GM23338 (cell line): ENCODE measurements at regions not wholly inside any gene's neighbourhood (a gene's known extent, or its start where the extent isn't known, plus 50 kb on each side); places are given as distances from the start of the nearest gene placed in this dataset.

Source experiments
- ATAC-seq: fragments of 200-7000 bp; cut with Tn5 transposase; 3 replicates; pipeline ENCODE4 v1.9.1; 2020
- DNase-seq: peaks from one replicate; pipeline ENCODE4 v3.0.0-alpha.2; 2015; ENCODE audit warnings: low spot score
- H2AFZ ChIP-seq: fragments of 200-600 bp; sonication (generic); 2 replicates; pipeline ENCODE4 v1.8.0; 2016; ENCODE audit warnings: antibody characterized with exemption, mild to moderate bottlenecking, moderate library complexity
- H3F3A ChIP-seq: fragments of 200-600 bp; sonication (generic); replicated peaks from 2 replicates; pipeline ENCODE4 v1.8.0; 2017; ENCODE audit warnings: antibody characterized with exemption, mixed run types, low read depth
- H3K27ac ChIP-seq: fragments of 200-600 bp; sonication (generic); 2 replicates; pipeline ENCODE4 v1.6.1; 2016; ENCODE audit warnings: low read depth
- H3K27me3 ChIP-seq: fragments of 200-600 bp; sonication (generic); 2 replicates; pipeline ENCODE4 v1.8.0; 2016; ENCODE audit warnings: mild to moderate bottlenecking, mixed run types, moderate library complexity; ENCODE audit not compliant: insufficient read depth
- H3K36me3 ChIP-seq: fragments of 200-600 bp; sonication (generic); 2 replicates; pipeline ENCODE4 v1.8.0; 2016; ENCODE audit warnings: mild to moderate bottlenecking; ENCODE audit not compliant: insufficient read depth
- H3K4me1 ChIP-seq: fragments of 200-600 bp; sonication (generic); 2 replicates; pipeline ENCODE4 v1.8.0; 2016; ENCODE audit warnings: mild to moderate bottlenecking, moderate library complexity; ENCODE audit not compliant: insufficient read depth
- H3K4me2 ChIP-seq: fragments of 200-600 bp; sonication (generic); 2 replicates; pipeline ENCODE4 v1.7.1; 2017; ENCODE audit warnings: mixed run types
- H3K4me3 ChIP-seq: fragments of 200-600 bp; sonication (generic); 2 replicates; pipeline ENCODE4 v1.6.1; 2016; ENCODE audit warnings: mixed run types
- H3K79me2 ChIP-seq: fragments of 200-600 bp; sonication (generic); replicated peaks from 2 replicates; pipeline ENCODE4 v1.8.0; 2017; ENCODE audit warnings: mild to moderate bottlenecking; ENCODE audit not compliant: insufficient read depth
- H3K9me2 ChIP-seq: fragments of 200-600 bp; sonication (generic); 2 replicates; pipeline ENCODE4 v1.8.0; 2017; ENCODE audit not compliant: insufficient read depth
- H4K20me1 ChIP-seq: fragments of 200-600 bp; sonication (generic); replicated peaks from 2 replicates; pipeline ENCODE4 v1.8.0; 2017; ENCODE audit warnings: mild to moderate bottlenecking; ENCODE audit not compliant: insufficient read depth
- H3K27ac Mint-ChIP-seq: 2 replicates; pipeline ENCODE4 v1.8.0; 2020; ENCODE audit warnings: inconsistent platforms, mild to moderate bottlenecking, moderate library complexity, mixed read lengths
- H3K27me3 Mint-ChIP-seq: 3 replicates; pipeline ENCODE4 v1.8.0; 2022; ENCODE audit warnings: low read depth, mild to moderate bottlenecking, moderate library complexity, mixed read lengths, inconsistent platforms; ENCODE audit not compliant: insufficient read depth, poor library complexity
- H3K36me3 Mint-ChIP-seq: 3 replicates; pipeline ENCODE4 v1.8.0; 2021; ENCODE audit warnings: low read depth, mild to moderate bottlenecking, inconsistent platforms, moderate library complexity, mixed read lengths
- H3K4me1 Mint-ChIP-seq: 3 replicates; pipeline ENCODE4 v1.8.0; 2020; ENCODE audit warnings: mild to moderate bottlenecking, inconsistent platforms, mixed read lengths
- H3K4me3 Mint-ChIP-seq: 3 replicates; pipeline ENCODE4 v1.8.0; 2021; ENCODE audit warnings: moderate library complexity, mild to moderate bottlenecking, inconsistent platforms, mixed read lengths
- H3K9me3 Mint-ChIP-seq: 3 replicates; pipeline ENCODE4 v1.8.0; 2020; ENCODE audit warnings: moderate library complexity, mild to moderate bottlenecking, inconsistent platforms, mixed read lengths
- CREB1 ChIP-seq: fragments of 250-450 bp; sonication (Bioruptor Pico); IDR thresholded peaks from 2 replicates; pipeline ENCODE4 v1.5.0; 2020; ENCODE audit warnings: low read depth, mild to moderate bottlenecking, moderate library complexity
- CTCF ChIP-seq, 2 experiments: fragments of 200-600 bp in 1 of 2; sonication (generic) in 1 of 2; conservative IDR thresholded peaks; 2 replicates each; pipeline versions ENCODE4 v1.5.1 to v1.6.1; 2016 to 2017; ENCODE audit warnings: antibody characterized with exemption in 2 of 2, low read depth in 2 of 2, mild to moderate bottlenecking in 2 of 2, moderate library complexity in 1 of 2
- EZH2phosphoT487 ChIP-seq: fragments of 200-600 bp; sonication (generic); IDR thresholded peaks from one replicate; pipeline ENCODE4 v1.8.1; 2018; ENCODE audit warnings: antibody characterized with exemption; ENCODE audit not compliant: unreplicated experiment
- JUNB ChIP-seq: IDR thresholded peaks from one replicate; pipeline ENCODE4 v1.6.1; 2016; ENCODE audit warnings: antibody characterized with exemption; ENCODE audit not compliant: unreplicated experiment
- NANOG ChIP-seq: IDR thresholded peaks from 2 replicates; pipeline ENCODE4 v1.6.1; 2016; ENCODE audit warnings: antibody characterized with exemption, borderline replicate concordance
- POLR2AphosphoS5 ChIP-seq: IDR thresholded peaks from 2 replicates; pipeline ENCODE4 v1.6.1; 2016; ENCODE audit warnings: antibody characterized with exemption, low read depth
- REST ChIP-seq: IDR thresholded peaks from one replicate; pipeline ENCODE4 v1.6.1; 2018; ENCODE audit warnings: antibody characterized with exemption; ENCODE audit not compliant: unreplicated experiment
- STAT1 ChIP-seq: IDR thresholded peaks from one replicate; pipeline ENCODE4 v1.6.1; 2016; ENCODE audit warnings: antibody characterized with exemption; ENCODE audit not compliant: unreplicated experiment
- ZNF114 ChIP-seq: fragments of 250-450 bp; sonication (Bioruptor Pico); IDR thresholded peaks from 2 replicates; pipeline ENCODE4 v1.5.0; 2020; ENCODE audit warnings: mild to moderate bottlenecking, moderate library complexity
- TF ChIP-seq, protein P1 (sequence below): fragments of 250-450 bp; sonication (Bioruptor Pico); IDR thresholded peaks from 2 replicates; pipeline ENCODE4 v1.5.0; 2020; ENCODE audit warnings: mild to moderate bottlenecking, moderate library complexity

GRCh38 chr6:25083784-25084507, 148.2 kb upstream of the RIPOR2 start:
- Histone ChIP-seq H3K4me3 (no peak overlapping the region), H3K27me3 (no peaks in the 10 kb centered on the region), H4K20me1 (no peaks in the 10 kb centered on the region), H3F3A (no peaks in the 10 kb centered on the region), H2AFZ (peak overlapping the region; percentile 14; the same call in 1 of the 2 replicates), H3K79me2 (no peaks in the 10 kb centered on the region), H3K4me1 (peaks cover 15% of the 10 kb centered on the region), H3K36me3 (no peaks in the 10 kb centered on the region), H3K4me2 (no peak overlapping the region), H3K9me2 (peaks cover 2% of the 10 kb centered on the region; the same call in 1 of the 2 replicates), H3K27ac (no peak overlapping the region)
- H3K27me3 Mint-ChIP-seq, result no peaks in the 10 kb centered on the region
- H3K9me3 Mint-ChIP-seq, result no peaks in the 10 kb centered on the region
- no peak overlapping the region for H3K27ac Mint-ChIP-seq
- H3K4me1 Mint-ChIP-seq, result peaks cover 12% of the 10 kb centered on the region
- no peak for TF ChIP-seq ZNF114 (CRISPR knock-in tag)
- TF ChIP-seq CTCF (conservative IDR thresholded peaks at IDR 0.05; ENCODE audit: low read depth in 2 of 2), result no peak
- no peak for TF ChIP-seq REST
- TF ChIP-seq, protein P1, sequence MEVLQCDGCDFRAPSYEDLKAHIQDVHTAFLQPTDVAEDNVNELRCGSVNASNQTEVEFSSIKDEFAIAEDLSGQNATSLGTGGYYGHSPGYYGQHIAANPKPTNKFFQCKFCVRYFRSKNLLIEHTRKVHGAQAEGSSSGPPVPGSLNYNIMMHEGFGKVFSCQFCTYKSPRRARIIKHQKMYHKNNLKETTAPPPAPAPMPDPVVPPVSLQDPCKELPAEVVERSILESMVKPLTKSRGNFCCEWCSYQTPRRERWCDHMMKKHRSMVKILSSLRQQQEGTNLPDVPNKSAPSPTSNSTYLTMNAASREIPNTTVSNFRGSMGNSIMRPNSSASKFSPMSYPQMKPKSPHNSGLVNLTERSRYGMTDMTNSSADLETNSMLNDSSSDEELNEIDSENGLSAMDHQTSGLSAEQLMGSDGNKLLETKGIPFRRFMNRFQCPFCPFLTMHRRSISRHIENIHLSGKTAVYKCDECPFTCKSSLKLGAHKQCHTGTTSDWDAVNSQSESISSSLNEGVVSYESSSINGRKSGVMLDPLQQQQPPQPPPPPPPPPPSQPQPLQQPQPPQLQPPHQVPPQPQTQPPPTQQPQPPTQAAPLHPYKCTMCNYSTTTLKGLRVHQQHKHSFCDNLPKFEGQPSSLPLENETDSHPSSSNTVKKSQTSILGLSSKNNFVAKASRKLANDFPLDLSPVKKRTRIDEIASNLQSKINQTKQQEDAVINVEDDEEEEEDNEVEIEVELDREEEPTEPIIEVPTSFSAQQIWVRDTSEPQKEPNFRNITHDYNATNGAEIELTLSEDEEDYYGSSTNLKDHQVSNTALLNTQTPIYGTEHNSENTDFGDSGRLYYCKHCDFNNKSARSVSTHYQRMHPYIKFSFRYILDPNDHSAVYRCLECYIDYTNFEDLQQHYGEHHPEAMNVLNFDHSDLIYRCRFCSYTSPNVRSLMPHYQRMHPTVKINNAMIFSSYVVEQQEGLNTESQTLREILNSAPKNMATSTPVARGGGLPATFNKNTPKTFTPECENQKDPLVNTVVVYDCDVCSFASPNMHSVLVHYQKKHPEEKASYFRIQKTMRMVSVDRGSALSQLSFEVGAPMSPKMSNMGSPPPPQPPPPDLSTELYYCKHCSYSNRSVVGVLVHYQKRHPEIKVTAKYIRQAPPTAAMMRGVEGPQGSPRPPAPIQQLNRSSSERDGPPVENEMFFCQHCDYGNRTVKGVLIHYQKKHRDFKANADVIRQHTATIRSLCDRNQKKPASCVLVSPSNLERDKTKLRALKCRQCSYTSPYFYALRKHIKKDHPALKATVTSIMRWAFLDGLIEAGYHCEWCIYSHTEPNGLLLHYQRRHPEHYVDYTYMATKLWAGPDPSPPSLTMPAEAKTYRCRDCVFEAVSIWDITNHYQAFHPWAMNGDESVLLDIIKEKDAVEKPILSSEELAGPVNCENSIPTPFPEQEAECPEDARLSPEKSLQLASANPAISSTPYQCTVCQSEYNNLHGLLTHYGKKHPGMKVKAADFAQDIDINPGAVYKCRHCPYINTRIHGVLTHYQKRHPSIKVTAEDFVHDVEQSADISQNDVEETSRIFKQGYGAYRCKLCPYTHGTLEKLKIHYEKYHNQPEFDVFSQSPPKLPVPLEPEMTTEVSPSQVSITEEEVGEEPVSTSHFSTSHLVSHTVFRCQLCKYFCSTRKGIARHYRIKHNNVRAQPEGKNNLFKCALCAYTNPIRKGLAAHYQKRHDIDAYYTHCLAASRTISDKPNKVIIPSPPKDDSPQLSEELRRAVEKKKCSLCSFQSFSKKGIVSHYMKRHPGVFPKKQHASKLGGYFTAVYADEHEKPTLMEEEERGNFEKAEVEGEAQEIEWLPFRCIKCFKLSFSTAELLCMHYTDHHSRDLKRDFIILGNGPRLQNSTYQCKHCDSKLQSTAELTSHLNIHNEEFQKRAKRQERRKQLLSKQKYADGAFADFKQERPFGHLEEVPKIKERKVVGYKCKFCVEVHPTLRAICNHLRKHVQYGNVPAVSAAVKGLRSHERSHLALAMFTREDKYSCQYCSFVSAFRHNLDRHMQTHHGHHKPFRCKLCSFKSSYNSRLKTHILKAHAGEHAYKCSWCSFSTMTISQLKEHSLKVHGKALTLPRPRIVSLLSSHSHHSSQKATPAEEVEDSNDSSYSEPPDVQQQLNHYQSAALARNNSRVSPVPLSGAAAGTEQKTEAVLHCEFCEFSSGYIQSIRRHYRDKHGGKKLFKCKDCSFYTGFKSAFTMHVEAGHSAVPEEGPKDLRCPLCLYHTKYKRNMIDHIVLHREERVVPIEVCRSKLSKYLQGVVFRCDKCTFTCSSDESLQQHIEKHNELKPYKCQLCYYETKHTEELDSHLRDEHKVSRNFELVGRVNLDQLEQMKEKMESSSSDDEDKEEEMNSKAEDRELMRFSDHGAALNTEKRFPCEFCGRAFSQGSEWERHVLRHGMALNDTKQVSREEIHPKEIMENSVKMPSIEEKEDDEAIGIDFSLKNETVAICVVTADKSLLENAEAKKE (CRISPR knock-in tag), result no peak
- TF ChIP-seq NANOG, result no peak
- TF ChIP-seq CREB1 (CRISPR knock-in tag), result no peak
- no peak for TF ChIP-seq EZH2phosphoT487
- TF ChIP-seq POLR2AphosphoS5, result no peak
- no peak for TF ChIP-seq STAT1
- TF ChIP-seq JUNB, result no peak
- H3K4me3 Mint-ChIP-seq, result no peak overlapping the region
- ATAC-seq (no peak), DNase-seq (no peak)
- H3K36me3 Mint-ChIP-seq, result no peaks in the 10 kb centered on the region
